B cell (primary cell): ENCODE measurements at regions not wholly inside any gene's neighbourhood (a gene's known extent, or its start where the extent isn't known, plus 50 kb on each side); places are given as distances from the start of the nearest gene placed in this dataset.

ENCODE experiments used
- CTCF ChIP-seq: fragments of 200-600 bp; IDR thresholded peaks from one replicate; pipeline ENCODE4 v1.8.0; 2022; ENCODE audit warnings: antibody characterized with exemption, mild to moderate bottlenecking
- EZH2 ChIP-seq: IDR thresholded peaks from 2 replicates; pipeline ENCODE4 v1.6.1; 2012; ENCODE audit warnings: borderline replicate concordance, low read depth, mild to moderate bottlenecking, moderate library complexity, low read length; ENCODE audit not compliant: insufficient read depth, poor library complexity, severe bottlenecking

GRCh38 chr15:87799838-87800237 lies 456.7 kb downstream of the NTRK3 start:
- TF ChIP-seq CTCF = no peak
- no peak for TF ChIP-seq EZH2
